ENCODE measurements at regions not wholly inside any gene's neighbourhood (a gene's known extent, or its start where the extent isn't known, plus 50 kb on each side); places are given as distances from the start of the nearest gene placed in this dataset.

DNA sequence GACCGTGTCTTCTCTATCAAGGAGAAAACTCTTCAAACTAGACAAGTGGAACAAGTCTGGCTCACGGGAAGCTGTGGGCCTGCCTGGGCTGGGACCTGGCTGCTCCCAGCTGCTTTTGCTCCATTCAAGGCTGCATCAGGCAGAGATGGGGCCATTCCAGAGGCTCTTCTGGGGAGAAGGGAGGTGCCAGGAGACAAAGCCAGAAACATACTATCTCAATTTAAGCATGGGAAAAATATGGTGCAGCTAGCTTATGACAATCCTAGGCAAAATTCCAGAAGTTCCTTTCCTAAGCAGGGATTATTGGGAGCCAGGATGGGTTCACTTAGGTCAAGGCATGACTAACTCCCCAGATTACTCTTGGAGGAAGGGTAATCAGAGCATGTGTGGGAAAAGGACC lies 90.8 kb upstream of the SLC2A1 start:
- TF ChIP-seq CTCF (IDR thresholded peaks at IDR 0.05), result no peak
- no peak for TF ChIP-seq SMC3 (IDR thresholded peaks at IDR 0.05)
